Activated CD8-positive, alpha-beta memory T cell treated with anti-CD3 and anti-CD28 coated beads, Interleukin-2, amount 10 ng/mL, durations not matched to agents 7 days and 5 days (primary cell): ENCODE measurements at regions not wholly inside any gene's neighbourhood (a gene's known extent, or its start where the extent isn't known, plus 50 kb on each side); places are given as distances from the start of the nearest gene placed in this dataset.

ENCODE experiments used
- ATAC-seq: fragments of 150-1000 bp; cut with Tn5 transposase; one replicate; pipeline ENCODE4 v1.10.0; 2021; ENCODE audit warnings: moderate library complexity
- CTCF ChIA-PET: fragments of 350-600 bp; sonication (Branson Sonifier 250); formaldehyde crosslinking; loops from one replicate; lab custom pipeline; 2021; ENCODE audit warnings: antibody characterized with exemption; lab: Charles Lee
- DNase-seq: peaks from one replicate; pipeline ENCODE4 v3.0.0-alpha.2; 2020
- H3K27ac Mint-ChIP-seq: one replicate; pipeline ENCODE4 v1.8.0; 2021; ENCODE audit warnings: mild to moderate bottlenecking, mixed read lengths
- H3K27me3 Mint-ChIP-seq: one replicate; pipeline ENCODE4 v1.8.0; 2021; ENCODE audit warnings: mixed read lengths
- H3K36me3 Mint-ChIP-seq: one replicate; pipeline ENCODE4 v1.8.0; 2021; ENCODE audit warnings: mild to moderate bottlenecking, mixed read lengths
- H3K4me1 Mint-ChIP-seq: one replicate; pipeline ENCODE4 v1.8.0; 2021; ENCODE audit warnings: mixed read lengths
- H3K4me3 Mint-ChIP-seq: one replicate; pipeline ENCODE4 v1.8.0; 2021; ENCODE audit warnings: mild to moderate bottlenecking, moderate library complexity, mixed read lengths
- H3K9me3 Mint-ChIP-seq: one replicate; pipeline ENCODE4 v1.8.0; 2022; ENCODE audit warnings: low read depth, mixed read lengths

- Mint-ChIP-seq H3K27ac (no peak overlapping the region), H3K4me3 (no peak overlapping the region), H3K9me3 (peaks cover 17% of the 10 kb centered on the region), H3K27me3 (no peaks in the 10 kb centered on the region), H3K36me3 (no peaks in the 10 kb centered on the region), H3K4me1 (no peaks in the 10 kb centered on the region)
- DNase-seq (no peak), ATAC-seq (no peak)
- CTCF ChIA-PET = no interaction called here
Observed at GRCh38 chr11:38060136-38060535, 1462.1 kb upstream of the RAG2 start.

DNA sequence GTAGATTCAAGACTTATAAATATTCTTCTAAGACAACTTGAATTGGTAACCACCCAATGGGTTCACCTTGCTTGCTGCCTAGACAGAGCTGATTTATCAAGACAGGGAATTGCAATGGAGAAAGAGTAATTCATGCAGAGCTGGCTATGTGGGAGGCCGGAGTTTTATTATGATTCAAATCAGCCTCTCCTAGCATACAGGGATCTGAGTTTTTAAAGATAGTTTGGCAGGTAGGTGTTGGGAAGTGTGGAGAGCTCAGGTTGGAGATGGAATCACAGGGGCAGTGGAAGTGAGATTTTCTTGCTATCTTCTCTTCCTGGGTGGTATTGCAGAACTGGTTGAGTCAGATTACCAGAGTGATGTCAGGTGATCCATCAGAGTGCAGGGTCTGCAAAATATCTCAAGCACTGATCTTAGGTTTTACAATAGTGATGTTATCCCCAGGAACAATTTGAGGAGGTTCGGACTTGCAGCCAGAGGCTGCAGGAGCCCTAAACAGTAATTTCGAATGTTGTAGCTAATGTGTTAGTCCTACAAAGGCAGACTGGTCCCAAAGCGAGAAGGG, 1448.6 kb upstream of the RAG2 start:
- Mint-ChIP-seq H3K27me3 (no peaks in the 10 kb centered on the region), H3K27ac (no peak overlapping the region), H3K36me3 (no peaks in the 10 kb centered on the region), H3K4me3 (no peak overlapping the region), H3K9me3 (peaks cover 9% of the 10 kb centered on the region), H3K4me1 (no peaks in the 10 kb centered on the region)
- ATAC-seq (no peak), DNase-seq (no peak)
- CTCF ChIA-PET = no interaction called here

DNA sequence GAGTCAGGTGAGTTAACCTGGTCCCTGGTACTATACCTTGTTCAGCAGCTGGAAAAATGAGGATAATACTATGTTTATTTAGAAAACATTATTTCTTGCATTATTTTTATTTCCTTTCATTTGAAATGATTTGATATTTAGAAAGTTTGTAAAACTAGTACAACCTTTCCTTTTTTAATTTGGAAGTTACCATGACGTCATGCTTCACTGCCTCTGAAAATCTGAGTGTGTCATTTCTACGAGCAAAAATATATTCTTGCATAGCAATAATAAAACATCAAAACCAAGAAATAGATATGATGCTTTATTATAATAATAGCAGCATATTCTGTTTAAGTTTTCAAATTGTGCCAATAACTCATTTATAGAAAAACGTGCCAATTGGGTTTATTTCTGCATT, 1445.0 kb upstream of the RAG2 start:
- H3K4me1 Mint-ChIP-seq = no peaks in the 10 kb centered on the region
- DNase-seq = no peak
- CTCF ChIA-PET = no interaction called here
- peaks cover 7% of the 10 kb centered on the region for H3K9me3 Mint-ChIP-seq
- H3K36me3 Mint-ChIP-seq = no peaks in the 10 kb centered on the region
- no peak overlapping the region for H3K27ac Mint-ChIP-seq
- no peak overlapping the region for H3K4me3 Mint-ChIP-seq
- ATAC-seq = no peak
- H3K27me3 Mint-ChIP-seq = no peaks in the 10 kb centered on the region

GRCh38 chr11:38038777-38039176, 1440.7 kb upstream of the RAG2 start:
- Mint-ChIP-seq H3K9me3 (peaks cover 7% of the 10 kb centered on the region), H3K4me3 (no peak overlapping the region), H3K4me1 (no peaks in the 10 kb centered on the region), H3K36me3 (no peaks in the 10 kb centered on the region), H3K27ac (no peak overlapping the region), H3K27me3 (no peaks in the 10 kb centered on the region)
- ATAC-seq (no peak), DNase-seq (no peak)
- CTCF ChIA-PET = no interaction called here

DNA sequence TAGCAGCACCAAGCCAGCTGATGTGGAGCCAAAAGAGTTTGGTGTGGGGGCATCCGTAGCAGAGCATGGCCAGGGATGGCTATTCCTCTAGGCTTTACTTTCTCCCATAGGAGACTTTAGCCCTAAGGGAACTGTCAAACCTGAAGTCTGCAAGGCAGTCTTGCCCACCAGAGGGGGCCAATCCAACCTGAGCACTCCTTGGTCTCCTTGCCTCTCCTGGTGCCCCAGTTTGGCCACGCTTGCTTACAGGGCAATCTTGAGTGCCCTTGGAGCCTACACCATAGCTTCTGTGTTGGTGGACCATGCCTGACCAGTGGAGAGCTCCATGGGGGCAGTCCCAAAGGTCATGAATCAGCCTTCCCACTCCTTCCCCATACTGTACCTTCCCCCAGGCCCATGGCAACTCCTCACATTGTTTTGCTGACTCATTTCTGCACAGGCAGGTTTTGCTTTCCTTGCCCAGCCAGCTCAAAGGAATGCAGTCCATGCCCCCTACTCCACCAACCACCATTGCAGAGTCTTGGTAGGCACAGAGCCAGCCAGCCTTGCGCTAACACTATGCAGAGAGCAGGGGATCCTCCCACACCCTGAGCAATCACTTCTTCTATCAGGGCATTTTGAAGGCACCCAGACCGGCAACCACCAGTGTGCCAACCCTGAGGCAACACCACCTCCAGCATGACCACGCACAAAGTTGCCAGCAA, 1421.2 kb upstream of the RAG2 start:
- DNase-seq (no peak), ATAC-seq (no peak)
- H3K27ac Mint-ChIP-seq = no peak overlapping the region
- no peaks in the 10 kb centered on the region for H3K4me1 Mint-ChIP-seq
- no peaks in the 10 kb centered on the region for H3K27me3 Mint-ChIP-seq
- H3K9me3 Mint-ChIP-seq = peaks cover 9% of the 10 kb centered on the region
- no peak overlapping the region for H3K4me3 Mint-ChIP-seq
- H3K36me3 Mint-ChIP-seq = no peaks in the 10 kb centered on the region
- CTCF ChIA-PET = no interaction called here

DNA sequence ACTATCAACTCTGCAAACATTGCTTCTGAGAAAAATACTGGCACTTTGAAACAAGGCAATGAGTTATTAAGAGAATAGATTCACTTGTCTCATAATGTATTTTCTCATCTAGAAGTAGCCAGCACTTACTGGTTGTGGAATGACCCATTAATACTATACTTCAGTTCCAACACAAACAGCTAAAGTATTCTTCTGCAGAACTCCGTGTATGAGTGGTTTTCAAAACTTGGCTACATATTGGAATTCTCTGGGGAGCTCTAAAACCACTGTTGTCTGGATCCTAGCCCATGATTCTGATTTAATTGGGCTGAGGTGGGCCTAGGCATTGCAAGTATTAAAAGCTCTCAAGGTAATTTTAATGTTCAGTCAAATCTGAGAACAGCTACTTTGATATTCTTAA, 1416.4 kb upstream of the RAG2 start:
- DNase-seq = no peak
- Mint-ChIP-seq H3K36me3 (no peaks in the 10 kb centered on the region), H3K4me1 (no peaks in the 10 kb centered on the region), H3K4me3 (no peak overlapping the region), H3K9me3 (peaks cover 2% of the 10 kb centered on the region), H3K27me3 (no peaks in the 10 kb centered on the region), H3K27ac (no peak overlapping the region)
- ATAC-seq = no peak
- CTCF ChIA-PET = no interaction called here

GRCh38 chr11:38013157-38013556, 1415.1 kb upstream of the RAG2 start:
- CTCF ChIA-PET = no interaction called here
- no peaks in the 10 kb centered on the region for H3K36me3 Mint-ChIP-seq
- H3K4me1 Mint-ChIP-seq = no peaks in the 10 kb centered on the region
- H3K27me3 Mint-ChIP-seq = no peaks in the 10 kb centered on the region
- H3K27ac Mint-ChIP-seq = no peak overlapping the region
- H3K9me3 Mint-ChIP-seq = peaks cover 3% of the 10 kb centered on the region
- DNase-seq (no peak), ATAC-seq (no peak)
- no peak overlapping the region for H3K4me3 Mint-ChIP-seq

GRCh38 chr11:38011496-38011895, 1413.5 kb upstream of the RAG2 start:
- H3K9me3 Mint-ChIP-seq = peaks cover 5% of the 10 kb centered on the region

DNA sequence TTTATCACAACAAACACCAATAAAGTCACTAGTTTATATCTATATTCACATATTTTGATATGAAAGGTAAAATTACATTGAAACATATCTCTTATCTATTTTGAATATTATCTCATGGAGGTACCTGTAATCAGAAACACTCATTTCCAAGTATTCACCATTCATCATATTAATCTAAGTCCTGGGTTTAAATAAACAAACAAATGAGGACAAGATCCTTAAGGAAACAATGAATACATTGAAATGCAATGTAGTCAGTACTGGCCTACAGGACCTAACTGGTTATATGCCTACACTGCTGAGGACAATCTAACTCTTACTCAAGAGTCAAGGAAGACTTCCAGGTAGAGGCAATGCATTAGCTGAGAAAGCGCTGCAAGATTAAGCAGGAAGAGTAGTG, 1411.9 kb upstream of the RAG2 start:
- H3K9me3 Mint-ChIP-seq = peaks cover 7% of the 10 kb centered on the region
- no peak overlapping the region for H3K4me3 Mint-ChIP-seq
- CTCF ChIA-PET = no interaction called here
- DNase-seq (no peak), ATAC-seq (no peak)
- H3K27me3 Mint-ChIP-seq = no peaks in the 10 kb centered on the region
- H3K4me1 Mint-ChIP-seq = no peaks in the 10 kb centered on the region
- H3K27ac Mint-ChIP-seq = no peak overlapping the region
- no peaks in the 10 kb centered on the region for H3K36me3 Mint-ChIP-seq

More at GRCh38 chr11:38011496-38011895, 1413.5 kb upstream of the RAG2 start:
- CTCF ChIA-PET = no interaction called here
- DNase-seq (no peak), ATAC-seq (no peak)
- Mint-ChIP-seq H3K27ac (no peak overlapping the region), H3K27me3 (no peaks in the 10 kb centered on the region), H3K36me3 (no peaks in the 10 kb centered on the region), H3K4me3 (no peak overlapping the region), H3K4me1 (no peaks in the 10 kb centered on the region)

GRCh38 chr11:38006466-38006865, 1408.4 kb upstream of the RAG2 start:
- DNase-seq (no peak), ATAC-seq (no peak)
- Mint-ChIP-seq H3K9me3 (peaks cover 11% of the 10 kb centered on the region), H3K4me3 (no peak overlapping the region), H3K27ac (no peak overlapping the region), H3K36me3 (no peaks in the 10 kb centered on the region), H3K4me1 (no peaks in the 10 kb centered on the region), H3K27me3 (no peaks in the 10 kb centered on the region)
- CTCF ChIA-PET = no interaction called here

DNA sequence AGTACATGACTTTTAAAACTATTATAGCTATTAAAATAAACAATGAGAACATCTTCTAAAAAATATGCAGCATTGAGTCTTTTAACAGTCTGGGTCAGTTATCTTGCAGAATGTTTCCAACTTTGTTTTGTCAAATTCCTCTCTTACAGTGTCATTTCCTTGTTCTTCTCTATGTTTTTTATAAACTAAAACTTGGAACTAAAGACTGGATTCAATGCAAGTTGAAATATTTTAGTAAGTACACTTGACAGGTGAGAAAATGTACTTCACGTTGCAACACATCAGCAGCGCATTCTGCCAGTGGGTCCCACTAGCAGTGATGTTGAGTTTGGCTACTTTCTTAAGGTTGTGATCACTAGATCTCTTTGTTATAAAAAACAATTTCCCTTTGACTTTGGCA, 1407.6 kb upstream of the RAG2 start:
- Mint-ChIP-seq H3K36me3 (no peaks in the 10 kb centered on the region), H3K27me3 (no peaks in the 10 kb centered on the region), H3K9me3 (peaks cover 11% of the 10 kb centered on the region), H3K4me3 (no peak overlapping the region), H3K4me1 (no peaks in the 10 kb centered on the region), H3K27ac (no peak overlapping the region)
- no peak for DNase-seq
- CTCF ChIA-PET = no interaction called here
- ATAC-seq = no peak

GRCh38 chr11:37999171-37999570, 1401.1 kb upstream of the RAG2 start:
- CTCF ChIA-PET = no interaction called here
- H3K4me3 Mint-ChIP-seq = no peak overlapping the region
- no peak for DNase-seq
- H3K27me3 Mint-ChIP-seq = no peaks in the 10 kb centered on the region
- no peaks in the 10 kb centered on the region for H3K4me1 Mint-ChIP-seq
- no peaks in the 10 kb centered on the region for H3K36me3 Mint-ChIP-seq
- no peak for ATAC-seq
- peaks cover 4% of the 10 kb centered on the region for H3K9me3 Mint-ChIP-seq
- H3K27ac Mint-ChIP-seq = no peak overlapping the region

DNA sequence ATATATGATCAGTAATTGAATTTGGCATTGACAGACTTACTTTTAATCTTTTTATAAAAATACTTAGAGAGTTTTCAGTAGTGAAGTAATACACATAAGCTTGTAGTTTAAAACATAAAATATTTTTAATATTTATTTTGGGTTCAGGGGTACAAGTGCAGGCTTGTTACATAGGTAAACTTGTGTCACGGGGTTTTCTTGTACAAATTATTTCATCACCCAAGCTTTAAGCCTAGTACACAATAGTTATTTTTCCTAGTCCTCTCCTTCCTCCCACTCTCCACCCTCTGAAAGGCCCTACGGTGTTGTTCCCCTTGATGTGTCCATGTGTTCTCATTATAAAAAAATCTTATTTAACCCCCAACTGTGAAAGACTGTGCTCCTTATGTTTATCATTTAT, 1397.8 kb upstream of the RAG2 start:
- ATAC-seq (no peak), DNase-seq (no peak)
- CTCF ChIA-PET = no interaction called here
- Mint-ChIP-seq H3K4me3 (no peak overlapping the region), H3K27ac (no peak overlapping the region), H3K36me3 (no peaks in the 10 kb centered on the region), H3K27me3 (no peaks in the 10 kb centered on the region), H3K4me1 (no peaks in the 10 kb centered on the region), H3K9me3 (peaks cover 5% of the 10 kb centered on the region)

GRCh38 chr11:37988031-37988430, 1390.0 kb upstream of the RAG2 start:
- Mint-ChIP-seq H3K36me3 (no peaks in the 10 kb centered on the region), H3K27me3 (no peaks in the 10 kb centered on the region), H3K4me3 (no peak overlapping the region), H3K4me1 (no peaks in the 10 kb centered on the region), H3K9me3 (peaks cover 3% of the 10 kb centered on the region), H3K27ac (no peak overlapping the region)
- ATAC-seq (no peak), DNase-seq (no peak)
- CTCF ChIA-PET = no interaction called here
